Fibroblast of lung (primary cell): ENCODE measurements at regions not wholly inside any gene's neighbourhood (a gene's known extent, or its start where the extent isn't known, plus 50 kb on each side); places are given as distances from the start of the nearest gene placed in this dataset.

Experiments used
- DNase-seq, 2 donors: peaks; one replicate each; pipeline versions ENCODE4 v3.0.0 to v3.0.0-alpha.2; 2010; ENCODE audit warnings: low read depth in 2 of 2
- H2AFZ ChIP-seq: 2 replicates; pipeline ENCODE4 v1.5.1; 2012; ENCODE audit warnings: low read length, control low read depth, inconsistent platforms
- H3K27ac ChIP-seq: 2 replicates; pipeline ENCODE4 v1.5.1; 2011; ENCODE audit warnings: low read length, control low read depth; ENCODE audit not compliant: insufficient read depth
- H3K27me3 ChIP-seq: 2 replicates; pipeline ENCODE4 v1.5.1; 2011; ENCODE audit warnings: mild to moderate bottlenecking, low read length; ENCODE audit not compliant: control insufficient read depth, insufficient read depth
- H3K36me3 ChIP-seq: 2 replicates; pipeline ENCODE4 v1.5.1; 2011; ENCODE audit warnings: low read length; ENCODE audit not compliant: control insufficient read depth, insufficient read depth
- H3K4me1 ChIP-seq: 2 replicates; pipeline ENCODE4 v1.5.1; 2011; ENCODE audit warnings: low read length; ENCODE audit not compliant: control insufficient read depth, insufficient read depth; ENCODE audit errors: extremely low read depth
- H3K4me2 ChIP-seq: 2 replicates; pipeline ENCODE4 v1.5.1; 2011; ENCODE audit warnings: low read length, control low read depth; ENCODE audit not compliant: insufficient read depth; ENCODE audit errors: extremely low read depth
- H3K4me3 ChIP-seq, 4 experiments: fragments of 200-600 bp in 1 of 4; sonication (generic) in 1 of 4; replicated peaks in 1 of 4; 2 replicates each; pipeline ENCODE4 v1.5.1; 2011 to 2016; ENCODE audit warnings: low read length in 4 of 4, low read depth in 3 of 4, mild to moderate bottlenecking in 3 of 4, control low read depth in 2 of 4, inconsistent platforms in 1 of 4, mixed read lengths in 1 of 4; ENCODE audit not compliant: insufficient read depth in 1 of 4; ENCODE audit errors: control extremely low read depth in 1 of 4
- H3K79me2 ChIP-seq: 2 replicates; pipeline ENCODE4 v1.5.1; 2012; ENCODE audit warnings: mild to moderate bottlenecking, low read length, inconsistent platforms; ENCODE audit not compliant: control insufficient read depth, insufficient read depth
- H3K9ac ChIP-seq: 2 replicates; pipeline ENCODE4 v1.5.1; 2011; ENCODE audit warnings: mild to moderate bottlenecking, low read length, control low read depth; ENCODE audit not compliant: insufficient read depth
- H3K9me3 ChIP-seq: 2 replicates; pipeline ENCODE4 v1.5.1; 2012; ENCODE audit warnings: low read depth, low read length; ENCODE audit not compliant: control insufficient read depth, insufficient read depth
- H4K20me1 ChIP-seq: 2 replicates; pipeline ENCODE4 v1.5.1; 2011; ENCODE audit warnings: low read length; ENCODE audit not compliant: control insufficient read depth, insufficient read depth; ENCODE audit errors: extremely low read depth
- EZH2 ChIP-seq: IDR thresholded peaks from 2 replicates; pipeline ENCODE4 v1.5.1; 2012; ENCODE audit warnings: low read length, control low read depth, mild to moderate bottlenecking; ENCODE audit errors: missing control alignments
- TF ChIP-seq, protein P1 (sequence below), 2 donors: IDR thresholded peaks in 1 of 2; conservative IDR thresholded peaks in 1 of 2; 1 replicate in 1 of 2; 2 replicates in 1 of 2; pipeline ENCODE4 v1.5.1; 2011 to 2012; ENCODE audit warnings: low read length in 2 of 2, control low read depth in 1 of 2, inconsistent platforms in 1 of 2, low read depth in 1 of 2, mild to moderate bottlenecking in 1 of 2

GRCh38 chr2:19708776-19709175 is 193.0 kb downstream of the TTC32 start:
- DNase-seq = no peak

GRCh38 chr2:19706332-19706731 is 195.5 kb downstream of the TTC32 start:
- H3K4me2 ChIP-seq = no peak overlapping the region
- no peak for DNase-seq
- H3K27ac ChIP-seq = no peak overlapping the region
- H3K79me2 ChIP-seq = no peaks in the 10 kb centered on the region
- H2AFZ ChIP-seq = no peak overlapping the region
- no peaks in the 10 kb centered on the region for H3K9me3 ChIP-seq
- no peaks in the 10 kb centered on the region for H4K20me1 ChIP-seq
- no peak overlapping the region for H3K4me3 ChIP-seq
- H3K9ac ChIP-seq = no peak overlapping the region
- no peaks in the 10 kb centered on the region for H3K4me1 ChIP-seq
- H3K36me3 ChIP-seq = no peaks in the 10 kb centered on the region
- no peaks in the 10 kb centered on the region for H3K27me3 ChIP-seq
- TF ChIP-seq, protein P1, sequence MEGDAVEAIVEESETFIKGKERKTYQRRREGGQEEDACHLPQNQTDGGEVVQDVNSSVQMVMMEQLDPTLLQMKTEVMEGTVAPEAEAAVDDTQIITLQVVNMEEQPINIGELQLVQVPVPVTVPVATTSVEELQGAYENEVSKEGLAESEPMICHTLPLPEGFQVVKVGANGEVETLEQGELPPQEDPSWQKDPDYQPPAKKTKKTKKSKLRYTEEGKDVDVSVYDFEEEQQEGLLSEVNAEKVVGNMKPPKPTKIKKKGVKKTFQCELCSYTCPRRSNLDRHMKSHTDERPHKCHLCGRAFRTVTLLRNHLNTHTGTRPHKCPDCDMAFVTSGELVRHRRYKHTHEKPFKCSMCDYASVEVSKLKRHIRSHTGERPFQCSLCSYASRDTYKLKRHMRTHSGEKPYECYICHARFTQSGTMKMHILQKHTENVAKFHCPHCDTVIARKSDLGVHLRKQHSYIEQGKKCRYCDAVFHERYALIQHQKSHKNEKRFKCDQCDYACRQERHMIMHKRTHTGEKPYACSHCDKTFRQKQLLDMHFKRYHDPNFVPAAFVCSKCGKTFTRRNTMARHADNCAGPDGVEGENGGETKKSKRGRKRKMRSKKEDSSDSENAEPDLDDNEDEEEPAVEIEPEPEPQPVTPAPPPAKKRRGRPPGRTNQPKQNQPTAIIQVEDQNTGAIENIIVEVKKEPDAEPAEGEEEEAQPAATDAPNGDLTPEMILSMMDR (conservative IDR thresholded peaks at IDR 0.05 in 1 of 2, IDR thresholded peaks at IDR 0.05 in 1 of 2; ENCODE audit: low read depth in 1 of 2, low read length in 2 of 2) = no peak
- TF ChIP-seq EZH2 = no peak

More at GRCh38 chr2:19708776-19709175, 193.0 kb downstream of the TTC32 start:
- Histone ChIP-seq H3K36me3 (no peaks in the 10 kb centered on the region), H3K4me3 (no peak overlapping the region), H3K27ac (no peak overlapping the region), H2AFZ (no peak overlapping the region), H3K79me2 (no peaks in the 10 kb centered on the region), H3K9ac (no peak overlapping the region), H4K20me1 (no peaks in the 10 kb centered on the region), H3K4me2 (no peak overlapping the region), H3K4me1 (no peaks in the 10 kb centered on the region), H3K9me3 (no peaks in the 10 kb centered on the region), H3K27me3 (no peaks in the 10 kb centered on the region)
- TF ChIP-seq, protein P1 (conservative IDR thresholded peaks at IDR 0.05 in 1 of 2, IDR thresholded peaks at IDR 0.05 in 1 of 2; ENCODE audit: low read depth in 1 of 2, low read length in 2 of 2) = no peak
- TF ChIP-seq EZH2 = no peak

DNA sequence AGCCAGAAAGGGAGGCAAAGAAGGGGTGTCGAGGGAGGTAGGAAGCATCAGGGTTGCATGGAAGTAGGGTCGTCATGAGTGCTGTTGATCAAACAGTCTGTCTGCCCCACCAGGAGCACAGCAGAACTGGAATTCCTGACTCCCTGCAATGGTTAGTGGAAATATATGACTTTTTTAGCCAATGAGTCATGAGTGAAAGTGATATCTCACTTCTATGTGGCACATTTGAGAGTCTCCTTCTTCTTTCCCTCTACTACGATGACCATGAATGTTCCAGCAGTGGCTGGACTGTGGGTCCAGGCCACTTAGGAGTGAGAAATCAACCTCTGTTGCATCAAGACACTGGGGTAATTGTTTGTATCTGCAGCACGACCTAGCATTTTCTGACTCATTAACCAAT is 199.5 kb downstream of the TTC32 start:
- DNase-seq = peak in 1 of 2 donors; percentile 35

More for the DNA sequence above, 199.5 kb downstream of the TTC32 start:
- H4K20me1 ChIP-seq = no peaks in the 10 kb centered on the region
- no peak overlapping the region for H3K4me3 ChIP-seq
- H3K79me2 ChIP-seq = no peaks in the 10 kb centered on the region
- H3K4me1 ChIP-seq = no peaks in the 10 kb centered on the region
- H3K27me3 ChIP-seq = no peaks in the 10 kb centered on the region
- H3K9me3 ChIP-seq = no peaks in the 10 kb centered on the region
- no peaks in the 10 kb centered on the region for H3K36me3 ChIP-seq
- no peak overlapping the region for H3K9ac ChIP-seq
- no peak for TF ChIP-seq EZH2
- TF ChIP-seq, protein P1 (conservative IDR thresholded peaks at IDR 0.05 in 1 of 2, IDR thresholded peaks at IDR 0.05 in 1 of 2; ENCODE audit: low read depth in 1 of 2, low read length in 2 of 2) = no peak
- no peak overlapping the region for H2AFZ ChIP-seq
- no peak overlapping the region for H3K27ac ChIP-seq
- H3K4me2 ChIP-seq = no peak overlapping the region
